SH-SY5Y (cell line): ENCODE measurements at regions not wholly inside any gene's neighbourhood (a gene's known extent, or its start where the extent isn't known, plus 50 kb on each side); places are given as distances from the start of the nearest gene placed in this dataset.

Source experiments
- GATA2 ChIP-seq: IDR thresholded peaks from 2 replicates; pipeline ENCODE4 v1.6.1; 2011; ENCODE audit warnings: mild to moderate bottlenecking, low read depth, low read length
- GATA3 ChIP-seq: IDR thresholded peaks from 2 replicates; pipeline ENCODE4 v1.6.1; 2011; ENCODE audit warnings: low read depth, mild to moderate bottlenecking, low read length, moderate library complexity

- TF ChIP-seq GATA2 (no peak), GATA3 (no peak)
These were observed 397.9 kb upstream of the NR5A2 start for GRCh38 chr1:199629624-199630023.
